ENCODE measurements at regions not wholly inside any gene's neighbourhood (a gene's known extent, or its start where the extent isn't known, plus 50 kb on each side); places are given as distances from the start of the nearest gene placed in this dataset.

DNA sequence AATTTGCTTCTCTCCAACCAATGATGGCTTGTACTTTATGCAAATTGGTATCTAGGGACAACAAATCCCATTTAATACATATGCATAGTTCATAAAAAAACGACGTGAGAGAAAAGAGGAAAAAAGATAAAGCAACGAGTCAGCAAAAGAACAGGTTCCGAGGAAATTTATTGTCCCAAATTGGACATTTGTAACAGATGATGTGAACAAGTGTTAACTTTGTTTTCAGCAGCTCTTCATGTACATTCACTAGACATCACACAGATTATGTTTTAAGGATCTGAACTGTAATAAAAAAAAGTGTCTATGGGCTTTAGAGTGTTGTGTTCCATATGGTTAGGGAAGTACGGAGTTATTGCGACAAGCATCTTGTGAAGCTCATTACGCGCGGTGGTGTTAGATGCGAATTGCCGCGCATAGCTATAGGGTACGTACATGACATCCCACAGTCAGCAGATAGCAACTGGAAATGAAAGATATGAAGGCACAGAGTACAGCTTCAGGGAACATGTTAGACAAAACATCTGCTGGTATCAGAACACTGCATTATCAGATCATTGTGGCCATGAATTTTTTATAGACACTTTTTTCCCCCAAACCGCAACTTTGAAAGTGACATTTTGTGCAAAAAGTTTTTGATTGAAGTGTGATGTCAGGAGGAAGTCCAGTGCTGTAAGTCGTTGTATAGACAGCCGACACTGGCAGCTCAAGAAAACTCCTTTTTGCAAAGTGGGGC lies 1073.1 kb upstream of the FANCL start:
- Histone ChIP-seq H4K8ac (ENCODE audit: extremely low read depth, insufficient read depth, low read length) (no peak overlapping the region), H3K79me2 (ENCODE audit: control insufficient read depth in 1 of 2, insufficient read depth in 2 of 2, low read length in 2 of 2) (no peaks in the 10 kb centered on the region), H3K9ac (replicated peaks in 1 of 4; ENCODE audit: extremely low read depth in 1 of 4, low read depth in 3 of 4, low read length in 3 of 4) (no peak overlapping the region), H2BK12ac (ENCODE audit: low read depth, low read length) (no peak overlapping the region), H3K9me3 (ENCODE audit: insufficient read depth in 2 of 2, low read depth in 1 of 2, low read length in 1 of 2) (no peaks in the 10 kb centered on the region), H3K56ac (replicated peaks; ENCODE audit: insufficient read length, low read depth, low read length) (no peak overlapping the region), H3K79me1 (ENCODE audit: low read depth, low read length) (no peaks in the 10 kb centered on the region), H4K5ac (ENCODE audit: insufficient read length, low read depth, low read length) (no peak overlapping the region), H3K18ac (ENCODE audit: extremely low read depth, low read length) (no peak overlapping the region), H2BK120ac (replicated peaks; ENCODE audit: low read depth, low read length) (no peak overlapping the region), H3K4me3 (ENCODE audit: extremely low read depth in 1 of 4, insufficient read depth in 2 of 4, low read depth in 3 of 4, low read length in 4 of 4) (no peak overlapping the region), H3K23me2 (ENCODE audit: low read depth, low read length) (no peaks in the 10 kb centered on the region), H3K4me2 (ENCODE audit: insufficient read depth in 1 of 2, low read depth in 2 of 2, low read length in 2 of 2) (no peak overlapping the region), H2BK15ac (ENCODE audit: low read length) (no peak overlapping the region), H2BK5ac (ENCODE audit: low read depth, low read length) (no peak overlapping the region), H2AK5ac (ENCODE audit: low read depth, low read length) (no peak overlapping the region), H2BK20ac (ENCODE audit: low read length) (no peak overlapping the region), H3K14ac (ENCODE audit: insufficient read length) (no peak overlapping the region), H3K4ac (replicated peaks; ENCODE audit: insufficient read length, low read depth, low read length) (no peak overlapping the region), H2AFZ (ENCODE audit: low read length) (no peak overlapping the region), H4K91ac (replicated peaks; ENCODE audit: insufficient read length, low read length) (no peak overlapping the region), H3K23ac (ENCODE audit: insufficient read length) (no peak overlapping the region), H4K20me1 (replicated peaks in 1 of 2; ENCODE audit: control insufficient read depth in 1 of 2, insufficient read depth in 2 of 2, low read length in 2 of 2) (no peaks in the 10 kb centered on the region), H3K36me3 (ENCODE audit: control insufficient read depth in 2 of 4, insufficient read depth in 4 of 4, low read length in 3 of 4) (no peaks in the 10 kb centered on the region), H3K27me3 (replicated peaks in 1 of 4; ENCODE audit: control insufficient read depth in 3 of 4, extremely low read depth in 1 of 4, insufficient read depth in 3 of 4, low read length in 3 of 4) (no peaks in the 10 kb centered on the region; a peak in 1 of 7 replicates), H3K27ac (ENCODE audit: low read depth, low read length) (no peak overlapping the region), H3K4me1 (replicated peaks in 1 of 4; ENCODE audit: control insufficient read depth in 3 of 4, insufficient read depth in 4 of 4, low read length in 3 of 4) (peaks cover 0 to 4% (median 0%) of the 10 kb centered on the region in 4 experiments; a peak in 1 of 7 replicates)
- POLR2A ChIA-PET (ENCODE audit: partially characterized antibody) = no interaction called here
- WGBS, 2 experiments (ENCODE audit: extremely low coverage in 1 of 2, insufficient coverage in 1 of 2, insufficient read length in 1 of 2, insufficient replicate concordance in 2 of 2, low coverage in 1 of 2, low lambda C conversion rate in 2 of 2, missing lambda C conversion rate in 1 of 2) = 94% methylated on average over 16 of the region's 16 CpGs; no CpG with 5 or more reads in 1 of the 2 experiments
- CTCF ChIA-PET (ENCODE audit: partially characterized antibody) = interaction anchor here (0.7 to 1.7 kb wide), 6 partner anchors 7 to 1080 kb away, joined by 3 to 6 read pairs (median 3); no protein-coding TSS in a partner anchor
- no peak for DNase-seq (ENCODE audit: low read depth in 1 of 2, low spot score in 2 of 2)
- no peak for FAIRE-seq
- TF ChIP-seq SAP30 (IDR thresholded peaks at IDR 0.05; ENCODE audit: insufficient read depth, insufficient replicate concordance, low read length) (no peak), KDM1A (IDR thresholded peaks at IDR 0.05; ENCODE audit: borderline replicate concordance, low read length) (no peak), CREB1 (IDR thresholded peaks at IDR 0.05) (no peak), CEBPB (IDR thresholded peaks at IDR 0.05; ENCODE audit: low read depth, low read length) (no peak), GTF2F1 (IDR thresholded peaks at IDR 0.05; ENCODE audit: borderline replicate concordance, low read depth, low read length) (no peak), SP2 (IDR thresholded peaks at IDR 0.05; ENCODE audit: low read length) (no peak), ASH2L (IDR thresholded peaks at IDR 0.05; ENCODE audit: low read length) (no peak), CHD2 (IDR thresholded peaks at IDR 0.05; ENCODE audit: low read length) (no peak), SIN3A (conservative IDR thresholded peaks at IDR 0.05 in 1 of 2, IDR thresholded peaks at IDR 0.05 in 1 of 2; ENCODE audit: low read depth in 1 of 2, low read length in 2 of 2) (no peak)
